ENCODE measurements at regions not wholly inside any gene's neighbourhood (a gene's known extent, or its start where the extent isn't known, plus 50 kb on each side); places are given as distances from the start of the nearest gene placed in this dataset.

- no peaks in the 10 kb centered on the region for H3K79me2 ChIP-seq (ENCODE audit: insufficient read depth)
- POLR2A ChIA-PET: no interaction called here
- CTCF ChIA-PET: interaction anchor here (0.9 to 1.6 kb wide), 3 partner anchors 8 to 997 kb away, joined by 3 to 9 read pairs (median 3); no protein-coding TSS in a partner anchor
Observed at GRCh38 chr2:57897920-57898319, 148.7 kb upstream of the VRK2 start.

More at GRCh38 chr2:57897920-57898319, 148.7 kb upstream of the VRK2 start:
- H3K4me1 ChIP-seq (ENCODE audit: control insufficient read depth in 1 of 2, insufficient read depth in 2 of 2, low read depth in 1 of 2, low read length in 1 of 2): no peaks in the 10 kb centered on the region
- no peaks in the 10 kb centered on the region for H3K9me3 ChIP-seq
- H3K4me2 ChIP-seq: no peak overlapping the region
- no peak for DNase-seq
- TF ChIP-seq TAF1 (IDR thresholded peaks at IDR 0.05; ENCODE audit: borderline replicate concordance, low read depth, low read length) (no peak), TCF12 (IDR thresholded peaks at IDR 0.05) (no peak), CTCF (IDR thresholded peaks at IDR 0.05) (no peak), TEAD4 (IDR thresholded peaks at IDR 0.05; ENCODE audit: borderline replicate concordance, insufficient read depth) (no peak), YY1 (IDR thresholded peaks at IDR 0.05; ENCODE audit: low read depth) (no peak), PBX3 (IDR thresholded peaks at IDR 0.05) (no peak), EZH2phosphoT487 (IDR thresholded peaks at IDR 0.05; ENCODE audit: borderline replicate concordance, low read depth) (no peak), GATA2 (CRISPR knock-in tag; IDR thresholded peaks at IDR 0.05) (no peak), MAX (IDR thresholded peaks at IDR 0.05; ENCODE audit: low read depth) (no peak), REST (IDR thresholded peaks at IDR 0.05; ENCODE audit: low read depth, low read length) (no peak), RFX5 (IDR thresholded peaks at IDR 0.05; ENCODE audit: low read length) (no peak), NRF1 (IDR thresholded peaks at IDR 0.05; ENCODE audit: low read depth, low read length) (no peak), SIN3A (IDR thresholded peaks at IDR 0.05; ENCODE audit: borderline replicate concordance, low read depth, low read length) (no peak), RAD21 (IDR thresholded peaks at IDR 0.05; ENCODE audit: low read length) (no peak), ZBTB33 (IDR thresholded peaks at IDR 0.05; ENCODE audit: borderline replicate concordance, low read depth) (no peak), FOXM1 (IDR thresholded peaks at IDR 0.05; ENCODE audit: low read depth) (no peak)
- no peak overlapping the region for H3K4me3 ChIP-seq (ENCODE audit: low read depth in 2 of 2, low read length in 1 of 2)
- no peaks in the 10 kb centered on the region for H4K20me1 ChIP-seq (ENCODE audit: insufficient read depth)
- no peak overlapping the region for H2AFZ ChIP-seq (ENCODE audit: low read depth)
- H3K27ac ChIP-seq (ENCODE audit: low read depth in 2 of 2, low read length in 1 of 2): no peak overlapping the region
- no peaks in the 10 kb centered on the region for H3K9me2 ChIP-seq
- no peaks in the 10 kb centered on the region for H3K27me3 ChIP-seq (ENCODE audit: insufficient read depth)
- H3F3A ChIP-seq (replicated peaks; ENCODE audit: insufficient read depth): no peaks in the 10 kb centered on the region
- H3K36me3 ChIP-seq (replicated peaks in 1 of 2; ENCODE audit: control insufficient read depth in 1 of 2, insufficient read depth in 2 of 2, low read length in 1 of 2): no peaks in the 10 kb centered on the region
- 81% methylated on average over 1 of the region's 1 CpG for WGBS (ENCODE audit: low lambda C conversion rate)
- H3K9ac ChIP-seq: no peak overlapping the region
